ENCODE measurements at regions not wholly inside any gene's neighbourhood (a gene's known extent, or its start where the extent isn't known, plus 50 kb on each side); places are given as distances from the start of the nearest gene placed in this dataset.

DNA sequence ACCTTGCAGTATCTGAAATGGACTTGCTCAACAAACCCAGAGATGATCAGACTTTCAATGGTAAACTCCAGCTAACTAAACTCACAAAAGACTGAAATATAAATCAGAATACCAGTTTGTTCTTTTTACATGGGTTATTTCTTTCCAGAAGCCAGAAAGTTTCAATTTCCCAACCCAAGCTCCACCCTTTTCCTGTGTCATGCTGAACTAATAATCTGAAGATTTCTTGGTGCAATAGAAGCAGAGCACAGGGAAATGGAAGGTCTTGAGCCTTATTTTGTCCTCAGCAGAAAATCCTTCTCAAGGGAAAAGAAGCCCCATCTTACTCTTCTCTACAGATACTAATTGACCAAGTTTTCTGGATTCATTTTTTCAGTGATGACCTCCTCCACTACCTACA is 93.3 kb upstream of the PAPOLG start:
- Histone ChIP-seq H3K4me3 (no peak overlapping the region), H3K27me3 (no peaks in the 10 kb centered on the region), H3K36me3 (no peaks in the 10 kb centered on the region), H3K9me3 (no peaks in the 10 kb centered on the region), H3K4me1 (no peaks in the 10 kb centered on the region), H3K27ac (no peak overlapping the region)
- no peak for DNase-seq (ENCODE audit: low spot score in 2 of 2)
- intact Hi-C loops (cut with DNase I; ENCODE audit: low total_unique reads), result no loop called here
- TF ChIP-seq POLR2A (IDR thresholded peaks at IDR 0.05) (no peak), CTCF (IDR thresholded peaks at IDR 0.05) (no peak), POLR2AphosphoS5 (IDR thresholded peaks at IDR 0.05) (no peak)

DNA sequence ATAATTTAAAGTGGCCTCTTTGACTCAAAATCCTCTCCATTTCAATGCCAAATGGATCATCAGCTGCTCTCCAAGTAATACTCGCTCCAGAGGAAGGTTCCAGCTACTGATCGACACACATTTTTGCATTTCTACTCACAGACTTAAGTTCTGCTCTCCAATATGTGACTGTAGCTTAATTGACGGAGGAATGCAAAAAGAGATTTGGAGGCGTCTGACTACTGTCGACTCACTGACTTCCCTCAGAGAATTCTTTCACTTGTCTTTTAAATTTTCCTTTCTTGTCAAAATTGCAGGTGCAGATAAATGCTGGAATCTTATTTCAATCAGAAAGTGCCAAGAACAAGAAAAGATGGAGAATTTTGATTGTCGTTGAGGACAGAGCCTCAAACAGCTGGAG is 84.1 kb upstream of the PAPOLG start:
- TF ChIP-seq POLR2A (IDR thresholded peaks at IDR 0.05) (no peak), POLR2AphosphoS5 (IDR thresholded peaks at IDR 0.05) (no peak), CTCF (IDR thresholded peaks at IDR 0.05) (no peak)
- Histone ChIP-seq H3K27ac (no peak overlapping the region), H3K27me3 (no peaks in the 10 kb centered on the region), H3K36me3 (no peaks in the 10 kb centered on the region), H3K9me3 (no peaks in the 10 kb centered on the region), H3K4me3 (no peak overlapping the region), H3K4me1 (no peaks in the 10 kb centered on the region)
- intact Hi-C loops (cut with DNase I; ENCODE audit: low total_unique reads), result no loop called here
- DNase-seq (ENCODE audit: low spot score in 2 of 2), result no peak

- Histone ChIP-seq H3K4me1 (no peaks in the 10 kb centered on the region), H3K4me3 (no peak overlapping the region), H3K36me3 (no peaks in the 10 kb centered on the region), H3K9me3 (no peaks in the 10 kb centered on the region), H3K27ac (no peak overlapping the region), H3K27me3 (no peaks in the 10 kb centered on the region)
- peak; percentile 60 to 81 for DNase-seq (ENCODE audit: low spot score in 2 of 2)
- TF ChIP-seq POLR2AphosphoS5 (IDR thresholded peaks at IDR 0.05) (no peak), CTCF (IDR thresholded peaks at IDR 0.05) (peak; percentile 49 to 69 (median 63))
- intact Hi-C loops (cut with DNase I; ENCODE audit: low total_unique reads), result no loop called here
These were observed 81.4 kb upstream of the PAPOLG start for GRCh38 chr2:60674524-60675165.

DNA sequence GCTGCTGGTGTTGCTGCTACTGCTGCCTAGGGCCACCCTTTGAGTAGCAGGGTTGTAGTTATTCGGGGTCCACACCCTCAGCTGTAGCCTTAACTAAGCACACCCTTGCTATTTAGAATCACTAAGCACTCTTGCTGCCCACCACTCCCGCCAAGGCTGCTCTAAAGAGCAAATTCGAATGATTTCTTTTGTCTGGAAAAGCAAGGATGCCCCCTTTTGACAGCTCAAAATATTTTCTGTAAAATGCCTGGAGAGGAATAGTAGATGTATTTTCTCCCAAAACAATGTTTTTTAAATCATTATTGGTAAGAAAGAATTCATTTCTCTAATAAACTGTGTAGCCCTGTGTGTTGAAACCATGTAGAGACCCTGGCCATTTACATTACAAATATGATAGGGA is 80.8 kb upstream of the PAPOLG start:
- Histone ChIP-seq H3K36me3 (no peaks in the 10 kb centered on the region), H3K4me3 (no peak overlapping the region), H3K27ac (no peak overlapping the region), H3K4me1 (no peaks in the 10 kb centered on the region), H3K9me3 (no peaks in the 10 kb centered on the region), H3K27me3 (no peaks in the 10 kb centered on the region)
- intact Hi-C loops (cut with DNase I; ENCODE audit: low total_unique reads), result no loop called here
- no peak for DNase-seq (ENCODE audit: low spot score in 2 of 2)
- TF ChIP-seq POLR2A (IDR thresholded peaks at IDR 0.05) (no peak), POLR2AphosphoS5 (IDR thresholded peaks at IDR 0.05) (no peak), CTCF (IDR thresholded peaks at IDR 0.05) (no peak)

DNA sequence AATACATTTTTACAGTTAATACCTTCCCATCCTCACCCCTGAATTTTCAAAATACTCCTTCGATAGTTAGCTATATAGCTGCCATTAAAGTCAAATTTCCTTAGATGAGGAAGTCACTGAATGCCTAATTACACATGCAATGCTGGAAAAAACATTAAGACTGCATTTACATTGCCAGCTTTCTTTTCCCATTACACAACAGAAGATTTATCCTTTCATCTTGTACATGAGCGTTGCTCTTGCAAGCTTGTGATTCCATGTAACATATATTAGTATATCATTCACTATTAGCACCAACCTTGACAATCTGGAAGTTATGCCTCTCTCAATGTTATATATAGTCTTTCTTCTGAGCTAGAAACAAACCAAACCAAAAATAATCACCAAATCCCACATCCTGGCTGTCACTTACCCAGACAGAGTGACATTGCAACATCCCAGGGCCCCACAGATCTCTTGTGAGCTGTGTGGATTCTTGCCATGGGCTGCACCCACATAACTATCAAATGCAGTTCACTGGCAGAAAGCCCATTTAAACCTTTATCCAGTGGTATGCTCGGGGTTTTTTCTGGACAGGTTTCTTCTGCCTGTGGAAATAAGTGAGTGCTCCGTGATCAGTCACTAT is 79.2 kb upstream of the PAPOLG start:
- no peaks in the 10 kb centered on the region for H3K4me1 ChIP-seq

More for the DNA sequence above, 79.2 kb upstream of the PAPOLG start:
- Histone ChIP-seq H3K27ac (no peak overlapping the region), H3K9me3 (no peaks in the 10 kb centered on the region), H3K27me3 (peaks cover 0 to 4% of the 10 kb centered on the region in 2 donors), H3K36me3 (no peaks in the 10 kb centered on the region), H3K4me3 (no peak overlapping the region)
- DNase-seq (ENCODE audit: low spot score in 2 of 2), result no peak
- intact Hi-C loops (cut with DNase I; ENCODE audit: low total_unique reads), result no loop called here
- TF ChIP-seq CTCF (IDR thresholded peaks at IDR 0.05), result no peak
- TF ChIP-seq POLR2A (IDR thresholded peaks at IDR 0.05), result no peak
